PC-3 (cell line): ENCODE measurements at regions not wholly inside any gene's neighbourhood (a gene's known extent, or its start where the extent isn't known, plus 50 kb on each side); places are given as distances from the start of the nearest gene placed in this dataset.

Experiments
- ATAC-seq: fragments of 200-7000 bp; cut with Tn5 transposase; 2 replicates; pipeline ENCODE4 v1.9.1; 2020; ENCODE audit warnings: mild to moderate bottlenecking, moderate library complexity
- BruUV-seq: library from RNA; stranded (reverse); fragments of 400-500 nt; replicated peaks from 2 replicates; lab custom pipeline; 2021; lab: Mats Ljungman, UMichigan
- CTCF ChIA-PET: fragments of 300-600 bp; sonication (Branson Sonifier 250); formaldehyde crosslinking; loops from one replicate; lab custom pipeline; 2022; ENCODE audit warnings: antibody characterized with exemption; lab: Charles Lee
- POLR2A ChIA-PET: fragments of 300-600 bp; sonication (Branson Sonifier 250); formaldehyde crosslinking; loops from one replicate; lab custom pipeline; 2022; ENCODE audit warnings: antibody characterized with exemption; ENCODE audit not compliant: unreplicated experiment; lab: Charles Lee
- DNase-seq: peaks from one replicate; pipeline ENCODE4 v3.0.0-alpha.2; 2015
- H2AFZ ChIP-seq: fragments of 300-600 bp; sonication (generic); 2 replicates; pipeline ENCODE4 v1.6.0; 2016; ENCODE audit warnings: antibody characterized with exemption, low read length
- H3F3A ChIP-seq: fragments of 300-600 bp; sonication (generic); one replicate; pipeline ENCODE4 v1.6.0; 2017; ENCODE audit warnings: antibody characterized with exemption, low read length, control low read depth, mild to moderate bottlenecking; ENCODE audit not compliant: unreplicated experiment
- H3K27ac ChIP-seq: fragments of 300-600 bp; sonication (generic); 2 replicates; pipeline ENCODE4 v1.5.1; 2016; ENCODE audit warnings: mild to moderate bottlenecking, low read length
- H3K27me3 ChIP-seq: fragments of 300-600 bp; sonication (generic); 2 replicates; pipeline ENCODE4 v1.6.1; 2016; ENCODE audit warnings: low read length, mixed read lengths
- H3K36me3 ChIP-seq: fragments of 300-600 bp; sonication (generic); 2 replicates; pipeline ENCODE4 v1.6.1; 2016; ENCODE audit warnings: low read depth, mixed run types, low read length, mixed read lengths
- H3K4me1 ChIP-seq: fragments of 300-600 bp; sonication (generic); 2 replicates; pipeline ENCODE4 v1.5.1; 2016; ENCODE audit warnings: low read length; ENCODE audit not compliant: insufficient read depth
- H3K4me2 ChIP-seq: fragments of 300-600 bp; sonication (generic); 2 replicates; pipeline ENCODE4 v1.6.0; 2016; ENCODE audit warnings: low read length
- H3K4me3 ChIP-seq: fragments of 300-600 bp; sonication (generic); 2 replicates; pipeline ENCODE4 v1.5.1; 2016; ENCODE audit warnings: mild to moderate bottlenecking, low read length, mixed read lengths
- H3K79me2 ChIP-seq: fragments of 300-600 bp; sonication (generic); 2 replicates; pipeline ENCODE4 v1.6.1; 2017; ENCODE audit warnings: low read length, mixed read lengths
- H3K9ac ChIP-seq: fragments of 300-600 bp; sonication (generic); 2 replicates; pipeline ENCODE4 v1.6.0; 2016; ENCODE audit warnings: mild to moderate bottlenecking, low read length
- H3K9me2 ChIP-seq: fragments of 300-600 bp; sonication (generic); replicated peaks from 2 replicates; pipeline ENCODE4 v1.6.1; 2016; ENCODE audit warnings: mixed run types, low read length, mixed read lengths
- H3K9me3 ChIP-seq: fragments of 300-600 bp; sonication (generic); 2 replicates; pipeline ENCODE4 v1.6.1; 2016; ENCODE audit warnings: low read length, mixed read lengths
- H4K20me1 ChIP-seq: fragments of 300-600 bp; sonication (generic); 2 replicates; pipeline ENCODE4 v1.6.1; 2016; ENCODE audit warnings: low read length, mixed read lengths
- CTCF ChIP-seq: fragments of 300-600 bp; sonication (generic); conservative IDR thresholded peaks from 2 replicates; pipeline ENCODE4 v1.5.1; 2017; ENCODE audit warnings: antibody characterized with exemption, low read depth, mild to moderate bottlenecking, low read length
- EZH2 ChIP-seq: fragments of 300-600 bp; sonication (generic); IDR thresholded peaks from one replicate; pipeline ENCODE4 v1.6.1; 2017; ENCODE audit warnings: antibody characterized with exemption, mild to moderate bottlenecking, low read length; ENCODE audit not compliant: unreplicated experiment
- EZH2phosphoT487 ChIP-seq: fragments of 300-600 bp; sonication (generic); IDR thresholded peaks from 2 replicates; pipeline ENCODE4 v1.6.1; 2018; ENCODE audit warnings: mild to moderate bottlenecking, antibody characterized with exemption, low read length, borderline replicate concordance
- intact Hi-C: fragments of 100-400 bp; cut with micrococcal nuclease; formaldehyde crosslinking; loops from 2 replicates; pipeline ENCODE4 v1.9.0; 2023

GRCh38 chr1:229138058-229138457, 132.9 kb upstream of the RAB4A start:
- Histone ChIP-seq H3K27me3 (peaks cover 51% of the 10 kb centered on the region), H3K9me2 (no peaks in the 10 kb centered on the region), H3K9ac (no peak overlapping the region), H3K9me3 (no peaks in the 10 kb centered on the region), H3K79me2 (no peaks in the 10 kb centered on the region), H4K20me1 (no peaks in the 10 kb centered on the region), H3K4me1 (no peaks in the 10 kb centered on the region), H3K36me3 (no peaks in the 10 kb centered on the region), H3K4me3 (no peak overlapping the region), H2AFZ (no peak overlapping the region), H3K4me2 (no peak overlapping the region), H3K27ac (no peak overlapping the region), H3F3A (no peaks in the 10 kb centered on the region)
- TF ChIP-seq EZH2 (no peak), CTCF (no peak), EZH2phosphoT487 (no peak)
- ChIA-PET CTCF (no interaction called here), POLR2A (no interaction called here)
- ATAC-seq (no peak), DNase-seq (no peak)
- intact Hi-C loops, result no loop called here
- no TSS peak for BruUV-seq

DNA sequence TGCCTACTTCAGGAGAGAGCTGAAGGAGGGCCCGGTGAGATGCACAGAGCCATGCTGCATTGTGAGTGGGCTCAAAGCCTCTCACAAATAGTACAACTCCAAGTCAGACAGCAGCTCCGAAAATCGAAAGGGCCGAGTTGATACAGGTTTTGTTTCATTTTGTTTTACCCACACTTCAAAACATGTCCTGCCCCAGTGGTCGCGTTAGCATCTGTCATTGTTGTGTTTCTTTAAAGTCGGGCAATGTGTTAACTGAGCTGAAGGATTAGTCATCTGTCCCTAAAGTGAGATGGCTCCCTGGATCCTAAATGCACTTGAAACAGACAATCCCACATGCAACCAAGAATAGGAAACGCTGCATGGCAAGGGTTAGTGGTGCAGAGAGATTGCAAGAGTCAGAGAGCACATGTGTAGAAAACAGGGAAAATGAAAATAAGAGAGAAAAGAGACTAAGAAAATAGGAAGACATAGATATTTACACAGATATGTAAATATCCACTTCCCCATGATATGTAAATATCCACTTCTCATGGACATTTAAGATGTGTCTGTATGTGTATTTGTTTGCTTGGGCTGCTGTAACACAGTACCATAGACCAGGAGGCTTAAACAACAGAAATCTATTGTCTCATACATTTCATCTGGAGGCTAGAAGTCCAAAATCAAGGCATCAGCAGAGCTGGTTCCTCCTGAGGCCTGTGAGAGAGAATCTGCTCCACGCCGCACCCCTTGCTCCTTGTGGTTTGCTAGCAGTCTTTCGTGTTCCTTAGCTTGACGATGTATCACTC, 131.4 kb upstream of the RAB4A start:
- Histone ChIP-seq H3K9me3 (no peaks in the 10 kb centered on the region), H3K27ac (no peak overlapping the region), H3F3A (no peaks in the 10 kb centered on the region), H3K27me3 (peaks cover 66% of the 10 kb centered on the region), H3K4me1 (no peaks in the 10 kb centered on the region), H4K20me1 (no peaks in the 10 kb centered on the region), H2AFZ (no peak overlapping the region), H3K9ac (no peak overlapping the region), H3K36me3 (no peaks in the 10 kb centered on the region), H3K79me2 (no peaks in the 10 kb centered on the region), H3K4me2 (no peak overlapping the region), H3K4me3 (no peak overlapping the region), H3K9me2 (no peaks in the 10 kb centered on the region)
- POLR2A ChIA-PET, result no interaction called here
- ATAC-seq (no peak), DNase-seq (no peak)
- no TSS peak for BruUV-seq
- intact Hi-C loops, result no loop called here
- TF ChIP-seq EZH2phosphoT487, result no peak
- no peak for TF ChIP-seq CTCF
- TF ChIP-seq EZH2, result no peak
- CTCF ChIA-PET, result no interaction called here

DNA sequence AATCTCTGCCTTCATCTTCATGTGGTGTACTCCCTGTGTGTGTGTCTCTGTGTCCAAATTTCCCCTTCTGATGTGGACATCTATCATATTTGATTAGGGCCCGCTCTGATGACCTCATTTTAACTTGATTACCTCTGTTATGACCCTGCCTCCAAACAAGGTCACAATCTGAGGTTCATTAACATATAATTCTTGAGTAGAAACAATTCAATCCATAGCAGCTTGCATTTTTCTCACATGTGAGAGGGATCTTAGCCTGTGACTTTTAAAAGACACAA, 130.9 kb upstream of the RAB4A start:
- no peaks in the 10 kb centered on the region for H3K79me2 ChIP-seq
- ChIA-PET CTCF (no interaction called here), POLR2A (no interaction called here)
- H3K36me3 ChIP-seq, result no peaks in the 10 kb centered on the region
- peaks cover 68% of the 10 kb centered on the region for H3K27me3 ChIP-seq
- no peaks in the 10 kb centered on the region for H3K9me3 ChIP-seq
- no peaks in the 10 kb centered on the region for H4K20me1 ChIP-seq
- H2AFZ ChIP-seq, result no peak overlapping the region
- no peak overlapping the region for H3K4me3 ChIP-seq
- H3F3A ChIP-seq, result no peaks in the 10 kb centered on the region
- no peak for DNase-seq
- TF ChIP-seq EZH2 (no peak), EZH2phosphoT487 (no peak), CTCF (no peak)
- H3K4me1 ChIP-seq, result no peaks in the 10 kb centered on the region
- H3K4me2 ChIP-seq, result no peak overlapping the region
- H3K9me2 ChIP-seq, result no peaks in the 10 kb centered on the region
- no peak overlapping the region for H3K27ac ChIP-seq
- intact Hi-C loops, result no loop called here
- no TSS peak for BruUV-seq
- ATAC-seq, result no peak
- H3K9ac ChIP-seq, result no peak overlapping the region
